ENCODE measurements at regions not wholly inside any gene's neighbourhood (a gene's known extent, or its start where the extent isn't known, plus 50 kb on each side); places are given as distances from the start of the nearest gene placed in this dataset.

- Histone ChIP-seq H3K9ac (ENCODE audit: low read depth in 2 of 2, low read length in 2 of 2) (no peak overlapping the region), H3K27me3 (no peaks in the 10 kb centered on the region), H3K36me3 (no peaks in the 10 kb centered on the region), H3K27ac (no peak overlapping the region), H3K4me1 (no peaks in the 10 kb centered on the region), H3K4me3 (no peak overlapping the region), H3K9me3 (no peaks in the 10 kb centered on the region)
- TF ChIP-seq CTCF (IDR thresholded peaks at IDR 0.05), result no peak
- DNase-seq, result no peak
- intact Hi-C loops (cut with DNase I), result no loop called here
Measured at GRCh38 chr10:30178356-30178964, 119.1 kb upstream of the JCAD start.

GRCh38 chr10:30176776-30177533 lies 117.6 kb upstream of the JCAD start:
- H3K4me3 ChIP-seq, result no peak overlapping the region
- no peak for DNase-seq
- H3K27ac ChIP-seq, result no peak overlapping the region
- no peak for TF ChIP-seq CTCF (IDR thresholded peaks at IDR 0.05)
- no peaks in the 10 kb centered on the region for H3K9me3 ChIP-seq
- intact Hi-C loops (cut with DNase I), result no loop called here
- no peak overlapping the region for H3K9ac ChIP-seq (ENCODE audit: low read depth in 2 of 2, low read length in 2 of 2)
- no peaks in the 10 kb centered on the region for H3K4me1 ChIP-seq
- no peaks in the 10 kb centered on the region for H3K36me3 ChIP-seq
- no peaks in the 10 kb centered on the region for H3K27me3 ChIP-seq

- Histone ChIP-seq H3K9ac (ENCODE audit: low read depth in 2 of 2, low read length in 2 of 2) (no peak overlapping the region), H3K9me3 (no peaks in the 10 kb centered on the region), H3K4me3 (no peak overlapping the region), H3K36me3 (no peaks in the 10 kb centered on the region), H3K27ac (no peak overlapping the region), H3K4me1 (no peaks in the 10 kb centered on the region), H3K27me3 (no peaks in the 10 kb centered on the region)
- no peak for DNase-seq
- intact Hi-C loops (cut with DNase I), result no loop called here
- no peak for TF ChIP-seq CTCF (IDR thresholded peaks at IDR 0.05)
Measured at GRCh38 chr10:30176182-30176581, 116.8 kb upstream of the JCAD start.

GRCh38 chr10:30172673-30173072 lies 113.3 kb upstream of the JCAD start:
- H3K36me3 ChIP-seq, result no peaks in the 10 kb centered on the region
- no peak for TF ChIP-seq CTCF (IDR thresholded peaks at IDR 0.05)
- intact Hi-C loops (cut with DNase I), result no loop called here
- no peak overlapping the region for H3K27ac ChIP-seq
- H3K9me3 ChIP-seq, result no peaks in the 10 kb centered on the region
- no peak overlapping the region for H3K9ac ChIP-seq (ENCODE audit: low read depth in 2 of 2, low read length in 2 of 2)
- H3K4me3 ChIP-seq, result no peak overlapping the region
- no peak for DNase-seq
- no peaks in the 10 kb centered on the region for H3K27me3 ChIP-seq
- H3K4me1 ChIP-seq, result no peaks in the 10 kb centered on the region

GRCh38 chr10:30172091-30172490 lies 112.7 kb upstream of the JCAD start:
- no peak for TF ChIP-seq CTCF (IDR thresholded peaks at IDR 0.05)
- Histone ChIP-seq H3K4me3 (no peak overlapping the region), H3K4me1 (no peaks in the 10 kb centered on the region), H3K36me3 (no peaks in the 10 kb centered on the region), H3K9me3 (no peaks in the 10 kb centered on the region), H3K27me3 (no peaks in the 10 kb centered on the region), H3K27ac (no peak overlapping the region), H3K9ac (ENCODE audit: low read depth in 2 of 2, low read length in 2 of 2) (no peak overlapping the region)
- intact Hi-C loops (cut with DNase I), result no loop called here
- DNase-seq, result no peak
